SW480 (cell line): ENCODE measurements at regions not wholly inside any gene's neighbourhood (a gene's known extent, or its start where the extent isn't known, plus 50 kb on each side); places are given as distances from the start of the nearest gene placed in this dataset.
"Not testable (repeated sequence)": the region's sequence is repeated elsewhere in the genome, so short reads cannot be mapped to it uniquely, and the experiment has no call there.

ENCODE experiments used
- DNase-seq: peaks from one replicate; pipeline ENCODE4 v3.0.0-alpha.2; 2016; ENCODE audit warnings: low spot score

- DNase-seq = peak; percentile 77
Observed at GRCh38 chr7:101743241-101743994, 74.0 kb upstream of the CUX1 start.

DNA sequence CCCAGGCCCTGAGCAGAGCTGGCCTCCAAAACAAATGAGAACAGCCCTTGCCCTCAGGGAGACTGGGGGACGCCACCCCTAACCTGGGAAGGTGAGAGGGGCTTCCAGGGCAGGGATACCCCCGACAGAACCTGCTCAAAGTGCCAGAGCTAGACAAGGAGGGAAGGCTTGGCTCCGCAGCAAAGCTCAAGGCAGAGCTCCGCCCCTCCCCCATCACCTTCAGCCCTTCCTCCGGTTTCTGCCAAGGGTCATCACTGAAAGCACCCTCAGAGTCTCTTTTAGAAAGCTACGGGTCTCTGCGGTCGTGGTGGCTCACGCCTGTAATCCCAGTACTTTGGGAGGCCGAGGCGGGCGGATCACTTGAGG, 73.4 kb upstream of the CUX1 start:
- DNase-seq = no peak

DNA sequence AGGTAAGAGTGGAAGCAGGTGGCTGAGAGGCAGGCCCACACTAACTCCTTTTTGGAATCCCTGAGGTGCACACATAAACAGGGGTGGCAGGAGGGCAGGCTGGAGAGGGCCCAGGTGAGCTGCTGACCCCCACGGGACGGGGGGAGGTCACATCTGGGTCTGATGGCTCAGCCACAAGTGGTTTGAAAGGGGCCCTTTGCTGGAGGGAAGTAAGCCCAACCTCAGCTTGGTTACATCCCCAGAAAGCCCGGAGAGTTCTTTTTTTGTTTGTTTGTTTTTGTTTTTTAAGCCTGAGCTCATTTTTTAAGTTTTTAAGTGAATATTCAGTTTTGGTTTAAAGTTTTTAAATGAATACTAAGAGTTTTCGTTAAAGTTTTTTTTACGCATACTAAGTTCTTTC, 72.8 kb upstream of the CUX1 start:
- DNase-seq = no peak

DNA sequence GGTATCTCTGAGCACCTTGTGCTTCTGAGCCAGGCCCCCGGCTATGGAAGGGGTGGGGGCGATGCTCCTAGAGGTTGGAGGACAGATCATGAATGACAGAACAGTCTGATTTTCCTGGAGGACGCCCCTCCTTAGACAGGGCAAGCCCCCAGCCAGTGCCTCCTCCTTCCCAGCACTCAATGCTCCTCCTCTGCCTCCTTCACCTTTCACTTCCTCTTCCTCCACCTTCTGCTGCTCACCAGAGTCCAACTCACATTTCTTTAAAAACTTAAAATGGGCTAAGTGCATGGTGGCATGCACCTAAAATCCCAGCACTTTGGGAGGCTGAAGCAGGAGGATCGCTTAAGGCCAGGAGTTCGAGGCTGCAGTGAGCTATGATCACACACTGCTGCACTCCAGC, 71.1 kb upstream of the CUX1 start:
- DNase-seq = no peak

DNA sequence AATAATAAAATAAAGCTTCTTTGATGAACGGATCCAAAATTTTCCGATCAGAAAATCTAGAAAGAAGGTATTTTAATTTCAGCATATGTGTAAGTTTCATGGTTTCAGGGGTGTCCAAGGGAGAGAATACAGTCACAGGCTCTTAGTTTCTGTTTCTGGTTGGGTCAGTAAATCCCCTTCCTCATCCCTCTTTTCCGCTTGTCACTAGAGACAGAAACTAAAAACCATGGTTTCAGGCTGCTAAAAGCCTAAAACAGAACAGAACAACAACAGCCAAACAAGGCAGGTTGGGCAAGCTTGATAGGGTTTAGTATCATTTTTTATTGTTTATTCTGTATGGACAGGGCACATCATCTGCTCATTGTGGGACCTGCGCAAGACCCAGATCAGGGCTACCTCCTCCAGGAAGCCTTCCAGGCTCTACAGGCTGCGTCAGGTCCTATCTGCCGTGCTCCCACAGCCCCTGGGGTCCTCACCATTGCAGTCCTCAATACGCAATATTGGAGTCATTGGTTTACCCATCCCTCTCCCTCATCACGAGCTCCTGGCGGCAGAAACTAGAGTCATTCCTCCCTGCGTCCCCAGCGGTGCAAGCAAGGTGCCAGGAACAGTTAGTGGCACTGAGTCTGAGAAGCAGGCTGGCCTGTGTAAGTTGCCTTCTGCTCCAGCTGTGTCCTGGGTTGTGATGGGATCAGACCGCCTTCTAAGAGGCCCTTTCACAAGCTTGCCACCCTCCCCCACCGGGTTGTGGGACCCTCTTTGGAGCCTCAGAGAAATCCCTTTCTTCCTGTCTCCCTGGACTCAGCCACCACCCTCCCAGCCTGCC, 70.2 kb upstream of the CUX1 start:
- no peak for DNase-seq

- no peak for DNase-seq
Observed at GRCh38 chr7:101747879-101748345, 69.5 kb upstream of the CUX1 start.

DNA sequence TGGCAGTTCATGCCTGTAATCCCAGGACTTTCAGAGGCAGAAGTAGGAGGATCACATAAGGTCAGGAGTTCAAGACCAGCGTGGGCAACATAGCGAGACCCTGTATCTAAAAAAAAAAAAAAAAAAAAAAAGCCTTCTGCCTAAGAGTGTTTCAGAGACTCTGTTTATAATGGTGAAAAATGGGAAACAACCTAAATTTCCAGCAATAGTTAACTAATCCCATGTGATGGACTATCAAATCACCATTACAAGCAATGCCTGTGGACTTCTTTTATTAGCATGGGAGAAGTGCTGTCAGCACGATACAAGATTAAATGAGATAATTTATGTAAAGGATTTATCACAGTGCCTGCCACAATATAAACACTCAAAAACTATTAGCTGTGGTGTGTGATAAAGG, 67.5 kb upstream of the CUX1 start:
- DNase-seq = no peak

DNA sequence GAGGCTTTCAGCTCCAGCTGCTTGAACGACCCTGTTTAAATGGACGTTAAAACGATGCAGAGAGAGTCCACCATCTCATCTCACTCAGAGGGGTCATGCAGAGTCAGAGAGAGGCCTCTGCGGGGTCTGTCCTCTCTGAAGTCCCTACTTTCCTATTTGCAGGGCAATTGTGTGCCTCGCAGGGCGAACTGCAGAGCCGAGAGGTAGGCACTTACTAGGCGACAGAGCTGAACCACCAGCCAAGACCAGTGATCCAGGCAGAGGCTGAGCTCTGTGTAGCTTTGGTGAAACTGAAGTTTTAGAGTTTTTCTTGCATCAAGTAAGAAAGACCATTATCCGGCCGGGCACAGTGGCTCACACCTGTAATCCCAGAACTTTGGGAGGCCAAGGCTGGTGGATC, 64.1 kb upstream of the CUX1 start:
- no peak for DNase-seq

DNA sequence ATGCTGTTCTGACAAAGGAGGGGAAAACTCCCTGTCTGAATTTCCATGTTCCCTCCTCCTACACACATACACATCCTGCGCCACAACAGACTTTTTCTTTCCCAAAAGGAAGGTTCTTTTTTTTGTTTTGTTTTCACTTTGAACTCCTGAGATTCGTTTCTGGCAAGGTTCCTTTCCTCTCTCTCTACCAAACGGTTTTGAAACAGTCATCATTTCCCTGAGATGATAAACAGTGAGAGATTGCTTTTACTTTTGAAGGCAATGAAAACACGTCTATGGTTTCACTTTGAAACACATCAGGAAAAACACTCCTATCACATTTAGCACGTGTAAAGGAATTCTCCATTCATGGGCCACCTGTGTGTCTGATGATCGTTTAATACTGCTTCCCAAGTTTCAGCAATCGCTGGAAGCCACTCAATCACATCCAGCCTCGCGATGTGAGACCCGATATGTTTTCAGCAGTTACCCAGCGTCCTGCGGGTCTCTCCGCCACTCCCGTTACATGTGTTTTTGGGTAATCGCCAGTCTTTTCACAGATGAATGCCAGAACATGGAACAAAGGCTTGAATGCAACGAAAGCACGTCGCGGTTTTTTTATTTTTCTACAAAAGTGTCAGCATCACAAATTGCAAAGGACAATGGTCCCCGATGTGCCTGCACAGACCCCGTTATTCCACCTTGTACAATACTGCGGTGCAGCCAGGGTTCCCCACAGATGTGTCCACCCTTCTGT, 62.8 kb upstream of the CUX1 start:
- DNase-seq = peak; percentile 53

DNA sequence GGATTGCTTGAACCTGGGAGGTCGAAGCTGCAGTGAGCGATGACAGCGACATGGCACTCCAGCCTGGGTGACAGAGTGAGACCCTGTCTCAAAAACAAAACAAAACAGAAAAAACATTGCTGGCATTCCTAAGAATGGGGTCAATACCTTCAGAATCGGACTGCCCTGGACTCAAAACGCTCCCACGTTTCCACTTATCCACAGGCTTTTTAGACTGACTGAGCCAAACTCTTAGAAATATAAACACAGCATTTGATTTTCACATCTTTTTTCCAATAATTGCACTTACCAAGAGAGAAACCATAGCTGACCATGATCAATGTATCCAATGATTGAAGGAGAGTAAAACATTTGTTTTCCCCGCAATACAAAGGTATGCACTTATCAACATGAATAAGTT, 59.5 kb upstream of the CUX1 start:
- no peak for DNase-seq

GRCh38 chr7:101758519-101758918, 58.9 kb upstream of the CUX1 start:
- not testable (repeated sequence) for DNase-seq

- no peak for DNase-seq
Observed at GRCh38 chr7:101764221-101764620, 53.2 kb upstream of the CUX1 start.

DNA sequence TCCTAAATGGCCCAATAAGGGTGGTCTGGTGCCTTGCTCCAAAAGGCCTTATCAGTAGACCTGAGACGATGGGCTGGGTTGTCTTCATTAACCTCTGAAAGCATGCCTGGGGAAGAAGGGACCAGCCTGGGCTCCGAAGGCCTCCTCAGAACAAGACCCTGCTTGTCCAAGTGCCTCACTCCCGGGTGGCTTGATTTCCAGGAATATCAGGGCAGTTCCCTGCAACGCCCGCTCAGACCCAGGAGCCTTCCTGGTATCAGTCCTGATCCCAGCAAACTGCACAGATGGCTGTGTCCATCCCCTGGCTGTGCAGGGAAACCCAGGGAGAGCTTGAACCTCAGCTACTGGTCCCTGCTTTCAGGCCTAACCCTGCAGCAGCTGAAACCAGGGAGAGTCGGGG, 49.9 kb upstream of the CUX1 start:
- no peak for DNase-seq
